ENCODE measurements at regions not wholly inside any gene's neighbourhood (a gene's known extent, or its start where the extent isn't known, plus 50 kb on each side); places are given as distances from the start of the nearest gene placed in this dataset.

DNA sequence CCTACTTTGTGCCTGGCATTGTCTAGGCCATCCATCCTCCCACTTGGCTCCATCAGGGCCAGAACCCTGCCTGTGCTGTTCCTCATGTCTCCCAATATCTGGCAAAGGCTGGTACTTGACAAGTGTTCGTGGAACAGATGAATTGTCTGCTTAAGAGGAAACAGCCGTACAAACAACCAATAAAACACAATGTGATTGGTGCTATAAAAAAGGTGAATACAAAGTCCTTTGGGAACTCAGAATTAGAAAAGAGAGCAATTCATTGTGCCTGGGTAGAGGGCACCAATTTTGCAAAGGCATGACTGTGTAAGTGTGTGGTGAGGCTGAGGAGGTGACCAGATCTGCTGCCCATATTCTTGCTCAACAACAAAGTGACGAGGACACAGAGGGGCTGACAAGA lies 164.5 kb upstream of the PPP2R3A start:
- no peak for TF ChIP-seq USF1 (IDR thresholded peaks at IDR 0.05)
- TF ChIP-seq, protein P1, sequence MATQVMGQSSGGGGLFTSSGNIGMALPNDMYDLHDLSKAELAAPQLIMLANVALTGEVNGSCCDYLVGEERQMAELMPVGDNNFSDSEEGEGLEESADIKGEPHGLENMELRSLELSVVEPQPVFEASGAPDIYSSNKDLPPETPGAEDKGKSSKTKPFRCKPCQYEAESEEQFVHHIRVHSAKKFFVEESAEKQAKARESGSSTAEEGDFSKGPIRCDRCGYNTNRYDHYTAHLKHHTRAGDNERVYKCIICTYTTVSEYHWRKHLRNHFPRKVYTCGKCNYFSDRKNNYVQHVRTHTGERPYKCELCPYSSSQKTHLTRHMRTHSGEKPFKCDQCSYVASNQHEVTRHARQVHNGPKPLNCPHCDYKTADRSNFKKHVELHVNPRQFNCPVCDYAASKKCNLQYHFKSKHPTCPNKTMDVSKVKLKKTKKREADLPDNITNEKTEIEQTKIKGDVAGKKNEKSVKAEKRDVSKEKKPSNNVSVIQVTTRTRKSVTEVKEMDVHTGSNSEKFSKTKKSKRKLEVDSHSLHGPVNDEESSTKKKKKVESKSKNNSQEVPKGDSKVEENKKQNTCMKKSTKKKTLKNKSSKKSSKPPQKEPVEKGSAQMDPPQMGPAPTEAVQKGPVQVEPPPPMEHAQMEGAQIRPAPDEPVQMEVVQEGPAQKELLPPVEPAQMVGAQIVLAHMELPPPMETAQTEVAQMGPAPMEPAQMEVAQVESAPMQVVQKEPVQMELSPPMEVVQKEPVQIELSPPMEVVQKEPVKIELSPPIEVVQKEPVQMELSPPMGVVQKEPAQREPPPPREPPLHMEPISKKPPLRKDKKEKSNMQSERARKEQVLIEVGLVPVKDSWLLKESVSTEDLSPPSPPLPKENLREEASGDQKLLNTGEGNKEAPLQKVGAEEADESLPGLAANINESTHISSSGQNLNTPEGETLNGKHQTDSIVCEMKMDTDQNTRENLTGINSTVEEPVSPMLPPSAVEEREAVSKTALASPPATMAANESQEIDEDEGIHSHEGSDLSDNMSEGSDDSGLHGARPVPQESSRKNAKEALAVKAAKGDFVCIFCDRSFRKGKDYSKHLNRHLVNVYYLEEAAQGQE (IDR thresholded peaks at IDR 0.05; ENCODE audit: low read depth), result no peak
- TF ChIP-seq EP300 (IDR thresholded peaks at IDR 0.05; ENCODE audit: borderline replicate concordance), result no peak
- TF ChIP-seq TAF1 (IDR thresholded peaks at IDR 0.05; ENCODE audit: low read depth), result no peak
- no peak for TF ChIP-seq YY1 (IDR thresholded peaks at IDR 0.05; ENCODE audit: low read depth)

All from Ishikawa (cell line).